Hindlimb muscle (tissue), 1 donor: ENCODE measurements at regions not wholly inside any gene's neighbourhood (a gene's known extent, or its start where the extent isn't known, plus 50 kb on each side); places are given as distances from the start of the nearest gene placed in this dataset.

ENCODE experiments used
- DNase-seq: peaks from one replicate; pipeline ENCODE4 v3.0.0-alpha.2; 2013

GRCh38 chr12:126337556-126338441 lies 1272.6 kb downstream of the AACS start:
- DNase-seq = no peak

- no peak for DNase-seq
These were observed 1277.6 kb downstream of the AACS start for GRCh38 chr12:126342866-126343265.

- DNase-seq = no peak
These were observed 1278.1 kb downstream of the AACS start for GRCh38 chr12:126343321-126343720.

GRCh38 chr12:126346087-126346486 lies 1280.9 kb downstream of the AACS start:
- no peak for DNase-seq

- no peak for DNase-seq
These were observed 1282.2 kb downstream of the AACS start for GRCh38 chr12:126347421-126347820.

GRCh38 chr12:126349383-126349782 lies 1284.1 kb downstream of the AACS start:
- no peak for DNase-seq

- no peak for DNase-seq
These were observed 1288.4 kb downstream of the AACS start for GRCh38 chr12:126353604-126354003.

- no peak for DNase-seq
These were observed 1289.4 kb downstream of the AACS start for GRCh38 chr12:126354633-126355032.

- no peak for DNase-seq
These were observed 1290.1 kb downstream of the AACS start for GRCh38 chr12:126355346-126355745.

GRCh38 chr12:126358806-126359205 lies 1293.6 kb downstream of the AACS start:
- no peak for DNase-seq

GRCh38 chr12:126359216-126359615 lies 1294.0 kb downstream of the AACS start:
- DNase-seq = no peak

GRCh38 chr12:126361804-126362203 lies 1296.6 kb downstream of the AACS start:
- DNase-seq = no peak

- no peak for DNase-seq
These were observed 1297.3 kb downstream of the AACS start for GRCh38 chr12:126362493-126362892.

GRCh38 chr12:126362964-126363363 lies 1297.7 kb downstream of the AACS start:
- DNase-seq = no peak

- no peak for DNase-seq
These were observed 1304.5 kb downstream of the AACS start for GRCh38 chr12:126369487-126370463.

GRCh38 chr12:126383506-126383905 lies 1318.3 kb downstream of the AACS start:
- DNase-seq = no peak

GRCh38 chr12:126384026-126384564 lies 1318.9 kb downstream of the AACS start:
- DNase-seq = no peak

- DNase-seq = no peak
These were observed 1320.5 kb downstream of the AACS start for GRCh38 chr12:126385785-126386184.

GRCh38 chr12:126389220-126389841 lies 1324.1 kb downstream of the AACS start:
- DNase-seq = no peak

- DNase-seq = no peak
These were observed 1324.7 kb downstream of the AACS start for GRCh38 chr12:126389961-126390360.

GRCh38 chr12:126390969-126391566 lies 1325.8 kb downstream of the AACS start:
- DNase-seq = no peak

GRCh38 chr12:126396536-126396935 lies 1331.3 kb downstream of the AACS start:
- DNase-seq = no peak
